NCI-H748 treated with DMSO at 0.1 percent for 48 hours (cell line): ENCODE measurements at regions not wholly inside any gene's neighbourhood (a gene's known extent, or its start where the extent isn't known, plus 50 kb on each side); places are given as distances from the start of the nearest gene placed in this dataset.
"Not testable (repeated sequence)": the region's sequence is repeated elsewhere in the genome, so short reads cannot be mapped to it uniquely, and the experiment has no call there.

ENCODE experiments used
- DNase-seq: peaks from one replicate; lab custom pipeline; 2025; lab: John Stamatoyannopoulos, UW

DNA sequence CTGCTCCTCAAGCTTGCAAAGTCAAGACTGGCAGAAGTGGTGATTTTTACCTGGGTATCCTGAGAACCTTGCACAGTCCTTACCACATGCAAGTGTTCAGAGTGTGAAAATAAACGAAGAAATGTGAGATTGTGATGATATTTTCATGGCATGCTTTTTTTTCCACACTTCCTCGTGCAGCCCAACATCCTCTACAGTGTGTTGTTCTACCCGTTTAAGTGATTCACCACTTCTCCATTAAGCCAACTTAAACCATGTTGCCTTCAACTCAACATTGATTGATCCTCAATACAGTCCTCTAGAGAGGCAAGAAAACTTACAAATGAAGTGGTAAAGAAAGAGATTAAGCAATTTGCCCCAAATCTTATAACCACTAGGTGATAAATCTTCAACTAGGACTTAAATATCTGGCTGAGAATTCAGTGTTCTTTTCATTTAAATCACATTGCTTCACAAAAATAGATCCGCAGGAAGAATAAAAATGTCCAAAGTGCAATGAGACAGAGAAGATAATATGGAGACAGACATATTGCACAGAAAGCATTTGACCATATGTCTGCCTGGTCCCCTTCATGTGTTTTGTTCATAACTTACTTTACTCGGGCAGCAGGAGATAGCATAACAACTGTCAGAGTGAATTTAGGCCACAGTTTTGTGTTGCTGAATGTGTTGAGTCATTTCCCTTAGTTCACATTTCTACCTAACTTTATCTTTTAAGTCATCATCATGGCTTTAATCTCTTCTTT lies 75.8 kb upstream of the PARP8 start:
- not testable (repeated sequence) for DNase-seq

DNA sequence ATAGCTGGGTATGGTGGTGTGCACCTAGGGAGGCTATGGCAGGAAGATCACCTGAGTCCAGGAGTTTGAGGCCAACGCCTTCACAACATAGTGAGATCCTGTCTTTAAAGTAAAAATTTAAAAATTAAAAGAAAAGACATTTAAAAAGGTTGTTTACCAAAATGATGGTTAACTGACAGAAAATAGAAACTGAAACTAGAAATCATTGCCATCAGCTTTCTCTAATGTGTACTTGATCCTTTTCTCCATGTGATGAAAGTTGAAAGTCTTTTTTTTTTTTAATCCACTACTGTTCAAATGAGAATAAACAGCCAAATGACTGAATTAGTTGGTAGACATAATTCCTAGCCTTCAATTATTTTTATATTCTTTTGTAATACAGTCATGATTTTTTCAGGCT lies 75.1 kb upstream of the PARP8 start:
- DNase-seq, result not testable (repeated sequence)

DNA sequence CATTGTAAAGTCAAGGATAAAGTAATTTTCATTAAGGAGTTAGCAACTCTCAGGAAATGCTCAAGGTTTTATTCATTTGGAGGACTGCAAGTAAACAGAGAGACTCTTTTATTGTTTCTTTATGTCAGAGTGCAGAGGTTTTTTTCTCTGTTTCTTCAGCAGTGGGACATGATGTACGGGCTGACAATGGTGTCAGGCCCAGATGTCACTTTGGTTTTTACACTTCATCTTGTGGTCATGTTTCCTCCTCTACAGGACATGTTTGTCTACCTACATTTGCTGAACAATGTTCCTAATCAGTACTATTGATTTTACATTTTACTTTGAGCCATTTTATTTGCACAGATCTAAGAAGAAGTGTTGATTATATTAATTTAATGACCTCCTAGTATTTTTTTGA lies 72.8 kb upstream of the PARP8 start:
- DNase-seq, result no peak

DNA sequence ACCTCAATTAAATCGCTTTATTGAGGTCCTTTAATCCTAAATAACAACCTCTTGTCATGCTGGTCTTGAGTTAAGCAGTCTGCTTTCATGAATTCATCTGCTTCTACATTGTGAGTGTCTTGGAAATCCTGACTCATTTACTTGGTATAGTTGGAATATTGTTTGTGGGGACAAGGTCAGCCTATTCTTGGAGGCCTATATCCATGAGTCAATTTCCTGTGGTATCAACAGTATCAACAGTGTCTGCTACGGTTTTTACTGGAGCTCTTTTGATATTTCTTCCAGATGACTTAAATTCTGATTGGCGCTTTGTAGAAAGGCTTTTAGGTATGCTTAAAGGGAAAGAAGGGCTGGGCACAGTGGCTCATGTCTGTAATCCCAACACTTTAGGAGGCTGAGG lies 71.2 kb upstream of the PARP8 start:
- DNase-seq, result no peak

DNA sequence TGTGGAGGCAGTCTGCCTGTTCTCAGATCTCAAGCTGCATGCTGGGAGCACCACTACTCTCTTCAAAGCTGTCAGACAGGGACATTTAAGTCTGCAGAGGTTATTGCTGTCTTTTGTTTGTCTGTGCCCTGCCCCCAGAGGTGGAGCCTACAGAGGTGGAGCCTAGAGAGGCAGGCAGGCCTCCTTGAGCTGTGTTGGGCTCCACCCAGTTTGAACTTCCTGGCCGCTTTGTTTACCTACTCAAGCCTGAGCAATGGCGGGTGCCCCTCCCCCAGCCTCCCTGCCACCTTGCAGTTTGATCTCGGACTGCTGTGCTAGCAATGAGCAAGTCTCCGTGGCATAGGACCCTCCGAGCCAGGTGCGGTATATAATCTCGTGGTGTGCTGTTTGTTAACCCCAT lies 64.9 kb upstream of the PARP8 start:
- not testable (repeated sequence) for DNase-seq

GRCh38 chr5:50606179-50606578 lies 60.3 kb upstream of the PARP8 start:
- DNase-seq, result no peak

- not testable (repeated sequence) for DNase-seq
Observed at GRCh38 chr5:50607456-50607855, 59.0 kb upstream of the PARP8 start.

DNA sequence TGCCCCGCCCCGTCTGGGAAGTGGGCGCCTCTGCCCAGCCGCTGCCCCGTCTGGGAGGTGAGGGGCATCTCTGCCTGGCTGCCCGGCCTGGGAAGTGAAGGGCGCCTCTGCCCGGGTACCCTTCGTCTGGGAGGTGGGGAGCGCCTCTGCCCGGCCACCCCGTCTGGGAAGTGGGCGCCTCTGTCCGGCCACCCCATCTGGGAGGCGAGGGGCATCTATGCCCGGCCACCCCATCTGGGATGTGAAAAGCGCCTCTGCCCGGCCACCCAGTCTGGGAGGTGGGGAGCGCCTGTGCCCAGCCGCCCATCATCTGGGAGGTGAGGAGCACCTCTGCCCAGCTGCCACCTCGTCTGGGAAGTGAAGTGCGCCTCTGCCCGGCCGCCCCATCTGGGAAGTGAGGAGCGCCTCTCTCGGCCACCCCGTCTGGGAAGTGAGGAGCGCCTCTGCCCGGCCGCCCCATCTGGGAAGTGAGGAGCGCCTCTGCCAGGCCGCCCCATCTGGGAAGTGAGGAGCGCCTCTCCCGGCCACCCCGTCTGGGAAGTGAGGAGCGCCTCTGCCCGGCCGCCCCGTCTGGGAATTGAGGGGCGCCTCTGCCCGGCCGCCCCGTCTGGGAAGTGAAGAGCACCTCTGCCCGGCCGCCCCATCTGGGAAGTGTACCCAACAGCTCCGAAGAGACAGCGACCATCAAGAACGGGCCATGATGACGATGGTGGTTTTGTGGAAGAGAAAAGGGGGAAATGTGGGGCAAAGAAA lies 58.3 kb upstream of the PARP8 start:
- not testable (repeated sequence) for DNase-seq

DNA sequence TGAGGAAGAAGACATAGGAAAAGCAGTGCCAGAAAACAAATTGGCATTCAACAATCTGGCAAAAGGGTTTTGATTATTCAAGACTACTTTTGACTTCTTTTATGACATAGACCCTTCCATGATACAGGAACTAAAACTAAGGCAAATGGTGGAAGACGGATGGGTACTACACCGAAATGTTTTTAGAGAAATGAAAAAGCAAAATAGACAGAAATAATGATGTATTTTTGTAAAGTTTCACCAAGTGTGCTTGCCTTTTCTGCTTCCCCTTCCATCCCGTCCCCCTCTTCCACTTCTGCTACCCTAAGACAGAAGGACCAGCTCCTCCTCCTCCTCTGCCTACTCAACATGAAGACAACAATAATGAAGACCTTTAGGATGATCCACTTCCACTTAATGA lies 53.4 kb upstream of the PARP8 start:
- DNase-seq, result not testable (repeated sequence)
